Stimulated activated CD4-positive, alpha-beta T cell treated with anti-CD3 and anti-CD28 coated beads, Interleukin-1b, Interleukin-23, amount 100 ng/mL, for 4 hours (primary cell): ENCODE measurements at regions not wholly inside any gene's neighbourhood (a gene's known extent, or its start where the extent isn't known, plus 50 kb on each side); places are given as distances from the start of the nearest gene placed in this dataset.

Experiments used
- DNase-seq, 2 donors: peaks; one replicate each; pipeline ENCODE4 v3.0.0-alpha.2; 2020; ENCODE audit warnings: low read depth in 2 of 2

GRCh38 chr4:14783011-14783877 is 219.0 kb upstream of the CPEB2 start:
- no peak for DNase-seq

DNA sequence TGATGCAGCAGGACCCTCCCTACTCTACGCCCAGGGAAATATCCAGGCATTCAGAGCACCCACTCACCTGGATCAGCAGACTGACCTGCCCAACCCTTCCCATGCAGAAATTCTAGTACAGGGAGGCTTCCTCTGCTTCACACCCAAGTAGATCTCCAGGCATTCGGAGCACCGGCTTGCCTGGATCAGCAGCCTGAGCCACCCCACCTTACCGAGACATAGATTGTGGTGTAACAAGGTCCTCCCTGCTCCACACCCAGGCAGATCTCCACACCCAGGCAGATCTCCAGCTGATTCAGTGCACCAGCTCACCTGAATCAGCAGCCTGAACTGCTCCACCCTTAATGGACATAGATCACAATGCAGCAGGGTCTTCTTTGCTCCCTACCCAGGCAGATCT is 215.1 kb upstream of the CPEB2 start:
- no peak for DNase-seq

- no peak for DNase-seq
Observed at GRCh38 chr4:14787894-14788293, 214.4 kb upstream of the CPEB2 start.

DNA sequence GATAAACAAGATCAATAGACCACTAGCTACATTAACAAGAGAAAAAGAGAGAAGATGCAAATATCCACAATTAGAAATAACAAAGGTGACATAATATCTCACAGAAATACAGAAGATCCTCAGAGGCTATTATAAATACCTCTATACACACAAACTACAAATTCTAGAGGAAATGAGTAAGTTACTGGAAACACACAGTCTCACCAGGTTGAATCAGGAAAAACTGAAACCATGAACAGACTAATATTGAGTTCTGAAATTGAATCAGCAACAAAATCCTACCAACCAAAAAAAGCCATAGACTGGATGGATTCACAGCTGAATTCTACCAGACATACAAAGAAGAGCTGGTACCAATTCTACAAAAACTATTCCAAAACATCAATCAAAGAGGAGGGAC is 211.8 kb upstream of the CPEB2 start:
- DNase-seq, result no peak

DNA sequence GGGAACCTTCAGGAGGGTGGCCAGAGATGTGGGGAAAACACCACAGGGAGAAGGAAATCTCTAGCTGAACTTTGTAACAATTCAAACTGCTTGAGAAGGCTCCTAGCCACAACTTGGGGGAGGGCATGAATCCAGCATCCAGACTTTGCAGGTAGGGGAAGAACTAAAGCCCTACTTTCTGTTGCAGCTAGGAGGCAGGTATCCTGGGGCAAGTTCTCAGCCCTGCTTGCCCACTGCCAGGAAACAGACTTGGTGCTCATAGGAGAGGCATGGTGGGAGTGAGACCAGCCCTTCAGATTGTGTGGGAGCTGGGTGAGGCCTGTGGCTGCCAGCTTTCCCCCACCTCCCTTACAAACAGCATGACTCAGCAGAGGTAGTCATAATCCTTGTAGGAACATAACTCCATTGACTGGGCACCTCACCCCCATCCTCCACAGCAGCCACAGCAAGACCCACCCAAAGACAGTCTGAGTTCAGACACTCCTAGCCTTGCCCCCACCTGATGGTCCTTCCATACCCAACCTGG is 209.5 kb upstream of the CPEB2 start:
- no peak for DNase-seq

DNA sequence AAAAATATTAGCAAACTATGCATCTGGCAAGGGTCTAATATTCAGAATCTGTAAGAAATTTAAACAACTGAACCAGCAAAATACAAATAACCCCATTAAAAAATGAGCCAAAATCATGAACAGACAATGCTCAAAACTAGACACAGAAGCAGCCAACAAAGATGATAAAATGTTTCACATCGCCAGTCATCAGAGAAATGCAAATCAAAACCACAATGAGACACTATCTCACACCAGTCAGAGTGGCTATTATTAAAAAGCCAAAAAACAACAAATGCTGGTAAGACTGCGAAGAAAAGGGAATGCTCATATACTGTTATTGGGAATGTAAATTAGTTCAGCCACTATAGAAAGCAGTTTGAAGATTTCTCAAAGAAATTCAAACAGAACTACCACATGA is 201.3 kb upstream of the CPEB2 start:
- no peak for DNase-seq

DNA sequence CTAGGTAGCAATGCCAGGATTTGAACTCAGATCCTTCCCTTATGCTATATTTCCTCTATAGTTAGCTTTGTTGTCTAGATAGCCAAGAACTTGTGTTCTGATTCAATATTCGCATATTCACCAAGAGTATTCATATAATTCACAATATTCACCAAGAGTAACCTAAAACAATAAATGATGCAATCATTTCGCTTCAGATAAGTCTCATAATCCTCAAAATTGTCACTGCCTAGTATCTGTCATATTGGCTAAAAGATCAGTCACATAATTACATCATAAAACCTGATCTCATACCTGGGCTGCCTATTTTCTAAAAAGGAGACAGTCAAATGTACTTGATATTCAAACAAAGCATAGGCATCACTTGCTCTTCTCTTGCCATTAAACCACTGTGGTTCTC is 199.7 kb upstream of the CPEB2 start:
- no peak for DNase-seq

DNA sequence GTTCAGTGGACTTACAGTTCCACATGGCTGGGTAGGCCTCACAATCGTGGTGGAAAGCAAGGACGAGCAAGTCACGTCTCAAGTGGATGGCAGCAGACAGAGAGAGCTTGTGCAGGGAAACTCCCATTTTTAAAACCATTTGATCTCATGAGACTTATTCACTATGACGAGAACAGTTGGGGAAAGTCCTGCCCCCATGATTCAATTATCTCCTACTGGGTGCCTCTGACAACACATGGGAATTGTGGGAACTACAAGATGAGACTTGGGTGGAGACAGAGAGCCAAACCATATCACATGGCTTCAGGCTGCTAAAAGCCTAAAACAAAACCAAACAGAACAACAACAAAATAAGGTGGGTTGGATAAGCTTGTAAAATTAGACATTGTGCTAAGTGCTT is 194.4 kb upstream of the CPEB2 start:
- no peak for DNase-seq

GRCh38 chr4:14809203-14809602 is 193.1 kb upstream of the CPEB2 start:
- no peak for DNase-seq

DNA sequence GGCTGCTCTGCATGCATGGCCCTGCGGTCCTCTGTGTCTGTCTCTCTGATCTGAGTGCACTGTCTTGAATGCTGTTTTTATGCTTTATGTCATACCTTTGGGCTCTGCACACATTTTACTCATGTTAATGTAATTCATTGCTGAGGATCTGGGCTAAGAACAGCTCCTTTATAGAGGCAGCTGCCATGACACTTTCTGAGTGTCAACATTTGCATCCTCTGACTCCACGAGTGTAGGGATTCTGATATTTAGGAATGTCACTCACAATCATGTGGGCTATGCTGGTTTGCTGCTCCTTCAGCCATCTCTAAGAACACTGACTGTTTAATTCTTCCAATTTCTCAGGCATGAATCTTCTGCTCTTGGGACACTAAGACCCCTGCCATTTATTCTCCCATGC is 192.2 kb upstream of the CPEB2 start:
- no peak for DNase-seq

GRCh38 chr4:14810568-14810967 is 191.7 kb upstream of the CPEB2 start:
- no peak for DNase-seq

DNA sequence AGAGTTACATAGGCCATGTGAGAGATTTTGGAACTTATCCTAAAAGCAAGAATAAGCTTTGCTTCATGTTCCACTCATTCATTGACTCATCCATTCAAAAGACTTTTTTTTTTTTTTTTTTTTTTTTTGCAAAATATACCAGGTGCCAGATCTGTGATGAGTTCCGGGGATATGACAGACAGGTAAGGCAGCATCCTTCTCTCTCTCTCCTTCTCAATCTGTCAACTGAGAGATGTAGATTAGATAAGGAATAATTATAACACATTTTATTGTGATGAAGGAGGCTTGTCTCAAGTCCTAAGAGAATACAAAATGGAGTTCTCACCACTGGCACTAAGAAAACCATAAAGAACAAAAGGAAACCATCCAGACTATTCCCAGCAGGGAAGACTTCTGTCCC is 190.2 kb upstream of the CPEB2 start:
- no peak for DNase-seq

DNA sequence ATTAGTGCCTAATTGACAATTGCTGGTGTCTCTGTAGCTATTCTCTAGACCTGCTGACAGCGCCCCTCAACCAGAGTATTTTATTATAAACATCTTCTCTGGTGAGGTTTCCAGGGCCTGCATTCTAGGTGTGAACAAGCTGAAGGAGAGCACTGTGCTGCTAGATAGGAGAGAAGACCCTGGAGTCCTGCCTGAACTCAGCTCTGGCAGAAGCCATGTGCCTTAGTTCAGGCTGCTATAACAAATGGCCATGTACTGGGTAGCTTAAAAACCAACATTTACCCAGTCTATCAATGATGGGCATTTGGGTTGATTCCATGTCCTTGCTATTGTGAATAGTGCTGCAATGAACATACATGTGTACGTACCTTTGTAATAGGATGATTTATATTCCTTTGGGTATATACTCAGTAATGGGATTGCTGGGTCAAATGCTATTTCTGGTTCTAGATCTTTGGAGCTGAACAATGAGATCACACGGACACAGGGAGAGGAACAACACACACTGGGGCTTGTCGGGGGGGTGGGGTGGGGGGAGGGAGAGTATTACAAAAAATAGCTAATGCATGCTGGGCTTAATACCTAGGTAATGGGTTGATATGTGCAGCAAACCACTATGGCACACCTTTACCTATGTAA is 185.5 kb upstream of the CPEB2 start:
- DNase-seq, result no peak

DNA sequence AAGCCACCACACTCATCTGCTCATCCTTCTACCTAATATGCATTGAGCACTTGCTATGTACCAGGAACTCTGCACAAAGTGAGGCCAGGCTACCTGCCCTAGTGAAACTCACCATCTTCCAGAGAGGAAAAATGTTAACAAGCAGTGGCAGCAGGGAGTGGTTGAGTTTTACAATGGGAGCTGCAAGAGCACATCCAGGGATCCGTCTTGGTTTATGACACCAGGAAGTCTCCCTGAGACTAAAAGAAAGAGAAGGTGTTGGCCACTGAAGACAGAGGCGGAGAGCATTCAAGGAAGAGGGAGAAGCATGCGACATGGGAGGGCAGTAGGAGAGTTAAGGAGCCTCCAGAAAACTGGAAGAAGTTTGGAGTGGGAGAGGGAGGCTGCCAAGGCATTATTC is 178.1 kb upstream of the CPEB2 start:
- no peak for DNase-seq

DNA sequence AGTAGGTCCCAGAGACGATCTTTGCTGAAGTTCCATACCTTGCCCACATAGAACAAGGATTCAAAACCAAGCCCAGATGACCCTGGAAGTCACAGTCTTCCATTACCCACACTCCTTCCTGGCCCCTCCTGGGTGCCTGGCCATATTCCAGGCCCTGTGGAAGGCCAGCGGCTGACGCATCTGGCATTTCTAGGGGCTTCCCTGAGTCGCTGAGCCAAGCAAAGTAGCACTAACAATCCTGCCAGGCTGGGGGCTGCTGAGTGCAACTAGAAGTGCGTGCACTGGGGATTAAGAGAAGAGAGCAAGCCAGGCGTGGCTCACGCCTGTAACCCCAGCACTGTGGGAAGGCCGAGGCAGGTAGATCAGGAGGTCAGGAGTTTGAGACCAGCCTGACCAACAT is 175.2 kb upstream of the CPEB2 start:
- DNase-seq, result no peak

- no peak for DNase-seq
Observed at GRCh38 chr4:14829795-14830194, 172.5 kb upstream of the CPEB2 start.

DNA sequence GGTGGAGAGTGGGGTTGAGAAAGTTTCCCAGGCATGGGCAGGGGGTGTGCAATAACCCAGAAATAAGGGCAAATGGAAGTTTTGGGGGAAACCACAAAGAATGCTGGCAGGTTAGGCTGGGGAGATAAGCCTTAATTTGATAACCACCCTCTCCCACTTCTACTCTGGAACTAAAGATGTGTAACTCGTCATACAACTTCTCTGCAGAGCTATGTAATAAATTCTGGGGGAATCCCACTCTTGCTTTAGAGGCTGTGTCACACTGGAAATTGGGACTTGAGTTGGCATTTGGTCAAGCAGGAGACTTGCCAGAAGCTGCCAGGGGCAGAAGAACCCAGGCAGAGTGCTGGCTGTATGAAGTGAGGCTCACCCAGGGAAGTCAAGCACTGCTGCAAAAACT is 170.9 kb upstream of the CPEB2 start:
- DNase-seq, result no peak

DNA sequence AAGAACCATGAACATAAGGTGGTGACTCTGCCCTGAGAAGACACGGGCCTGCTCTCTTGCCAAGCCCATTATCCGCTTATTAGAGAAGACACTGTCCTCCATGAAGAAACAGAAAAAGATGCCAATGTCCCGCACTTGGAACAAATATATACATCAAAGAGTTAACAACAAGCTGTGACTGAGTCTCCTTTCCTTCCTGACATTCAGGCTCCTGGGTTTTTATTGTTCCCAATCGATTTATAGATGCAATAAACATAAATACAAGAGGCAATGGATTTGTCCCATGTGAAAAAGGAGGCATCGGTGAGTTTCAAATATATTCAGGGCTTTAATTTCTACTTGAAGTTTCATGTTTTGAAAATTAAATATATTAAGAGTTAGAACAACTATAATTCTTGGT is 169.2 kb upstream of the CPEB2 start:
- no peak for DNase-seq

GRCh38 chr4:14834382-14834781 is 167.9 kb upstream of the CPEB2 start:
- DNase-seq, result no peak

- DNase-seq, result no peak
Observed at GRCh38 chr4:14835288-14835687, 167.0 kb upstream of the CPEB2 start.

- DNase-seq, result no peak
Observed at GRCh38 chr4:14835708-14836425, 166.4 kb upstream of the CPEB2 start.

- DNase-seq, result no peak
Observed at GRCh38 chr4:14837860-14838259, 164.4 kb upstream of the CPEB2 start.
